ENCODE measurements at regions not wholly inside any gene's neighbourhood (a gene's known extent, or its start where the extent isn't known, plus 50 kb on each side); places are given as distances from the start of the nearest gene placed in this dataset.

- no peak for TF ChIP-seq GATA2 (IDR thresholded peaks at IDR 0.05; ENCODE audit: low read depth, low read length)
- no peak for TF ChIP-seq GATA3 (IDR thresholded peaks at IDR 0.05; ENCODE audit: low read depth, low read length)
Observed at GRCh38 chr5:105898183-105898582, 1772.6 kb downstream of the EFNA5 start.
